HCT116 (cell line): ENCODE measurements at regions not wholly inside any gene's neighbourhood (a gene's known extent, or its start where the extent isn't known, plus 50 kb on each side); places are given as distances from the start of the nearest gene placed in this dataset.

Experiments used
- ATAC-seq: fragments of 200-7000 bp; cut with Tn5 transposase; 2 replicates; pipeline ENCODE4 v1.9.1; 2020; ENCODE audit warnings: mild to moderate bottlenecking, moderate library complexity
- BruUV-seq: library from RNA; stranded (reverse); fragments of 400-500 nt; replicated peaks from 2 replicates; lab custom pipeline; 2021; lab: Mats Ljungman, UMichigan
- CTCF ChIA-PET: fragments of 300-600 bp; sonication (Branson Sonifier 250); formaldehyde crosslinking; loops from one replicate; lab custom pipeline; 2021; ENCODE audit warnings: antibody characterized with exemption; lab: Charles Lee
- POLR2A ChIA-PET: fragments of 300-600, 350-600 bp; sonication (Branson Sonifier 250); formaldehyde crosslinking; loops from one replicate; lab custom pipeline; 2021; ENCODE audit warnings: antibody characterized with exemption; lab: Charles Lee
- RAD21 ChIA-PET, 2 experiments: fragments of 300-600 bp; sonication (Branson Sonifier 250); formaldehyde crosslinking; loops; one replicate each; lab custom pipeline; 2023; ENCODE audit warnings: low total read pairs in 2 of 2; ENCODE audit not compliant: uncharacterized antibody in 2 of 2, unreplicated experiment in 2 of 2, low non-redundant PET in 1 of 2; lab: Charles Lee
- DNase-seq: peaks from one replicate; pipeline ENCODE4 v3.0.0-alpha.2; 2010; ENCODE audit warnings: low read depth, low spot score
- H2AFZ ChIP-seq: fragments of 200-600 bp; shearing (Covaris generic), sonication (generic); 2 replicates; pipeline ENCODE4 v1.6.1; 2017; ENCODE audit warnings: low read depth, mixed run types, mixed read lengths, antibody characterized with exemption, low read length; ENCODE audit not compliant: poor library complexity, severe bottlenecking
- H3K27ac ChIP-seq: 2 replicates; pipeline ENCODE4 v1.5.1; 2012; ENCODE audit warnings: low read depth, low read length
- H3K27me3 ChIP-seq: fragments of 200-600 bp; sonication (generic); 2 replicates; pipeline ENCODE4 v1.6.1; 2016; ENCODE audit warnings: mixed run types, low read length, mixed read lengths; ENCODE audit not compliant: insufficient read depth
- H3K36me3 ChIP-seq, 2 experiments: fragments of 200-500 bp in 1 of 2; fragments of 200-600 bp in 1 of 2; sonication (Bioruptor generic) in 1 of 2; sonication (generic) in 1 of 2; 2 replicates each; pipeline versions ENCODE4 v1.5.1 to v1.6.1; 2014 to 2016; ENCODE audit warnings: low read length in 2 of 2, inconsistent platforms in 1 of 2, mixed read lengths in 1 of 2, mixed run types in 1 of 2; ENCODE audit not compliant: insufficient read depth in 2 of 2, control insufficient read depth in 1 of 2
- H3K4me1 ChIP-seq, 2 experiments: fragments of 200-600 bp in 1 of 2; sonication (generic) in 1 of 2; 2 replicates each; pipeline versions ENCODE4 v1.5.1 to v1.6.1; 2012 to 2017; ENCODE audit warnings: low read length in 2 of 2, inconsistent platforms in 1 of 2, mild to moderate bottlenecking in 1 of 2, mixed read lengths in 1 of 2, mixed run types in 1 of 2, moderate library complexity in 1 of 2; ENCODE audit not compliant: insufficient read depth in 2 of 2, control insufficient read depth in 1 of 2
- H3K4me2 ChIP-seq: fragments of 200-600 bp; sonication (generic); 2 replicates; pipeline ENCODE4 v1.6.1; 2017; ENCODE audit warnings: mixed run types, low read length, mixed read lengths
- H3K4me3 ChIP-seq, 2 experiments: fragments of 200-600 bp in 1 of 2; sonication (generic) in 1 of 2; replicated peaks in 1 of 2; 2 replicates each; pipeline ENCODE4 v1.5.1; 2011 to 2016; ENCODE audit warnings: low read length in 2 of 2, control low read depth in 1 of 2, low read depth in 1 of 2, mild to moderate bottlenecking in 1 of 2, mixed read lengths in 1 of 2, mixed run types in 1 of 2
- H3K79me2 ChIP-seq: fragments of 200-600 bp; sonication (generic); 2 replicates; pipeline ENCODE4 v1.6.1; 2017; ENCODE audit warnings: mild to moderate bottlenecking, mixed run types, low read length, moderate library complexity, mixed read lengths; ENCODE audit not compliant: insufficient read depth
- H3K9ac ChIP-seq: fragments of 200-600 bp; sonication (generic); 2 replicates; pipeline ENCODE4 v1.6.1; 2016; ENCODE audit warnings: low read length, mixed read lengths
- H3K9me2 ChIP-seq: fragments of 200-600 bp; sonication (generic), shearing (Covaris generic); 2 replicates; pipeline ENCODE4 v1.6.1; 2017; ENCODE audit warnings: mixed run types, mild to moderate bottlenecking, moderate library complexity; ENCODE audit not compliant: insufficient read depth
- H3K9me3 ChIP-seq, 2 experiments: fragments of 200-500 bp in 1 of 2; fragments of 200-600 bp in 1 of 2; sonication (Bioruptor generic) in 1 of 2; sonication (generic) in 1 of 2; 2 replicates each; pipeline ENCODE4 v1.6.1; 2014 to 2017; ENCODE audit warnings: low read length in 2 of 2, mixed read lengths in 2 of 2, inconsistent platforms in 1 of 2, low read depth in 1 of 2, mild to moderate bottlenecking in 1 of 2, mixed run types in 1 of 2, moderate library complexity in 1 of 2; ENCODE audit not compliant: control insufficient read depth in 1 of 2, insufficient read depth in 1 of 2
- H4K20me1 ChIP-seq: fragments of 200-600 bp; sonication (generic), shearing (Covaris generic); 2 replicates; pipeline ENCODE4 v1.6.1; 2017; ENCODE audit warnings: mixed run types, mild to moderate bottlenecking, moderate library complexity; ENCODE audit not compliant: insufficient read depth
- CEBPB ChIP-seq: IDR thresholded peaks from 2 replicates; pipeline ENCODE4 v1.6.1; 2012; ENCODE audit warnings: low read depth
- ELF1 ChIP-seq: IDR thresholded peaks from 2 replicates; pipeline ENCODE4 v1.6.1; 2012; ENCODE audit warnings: low read depth, borderline replicate concordance
- EZH2 ChIP-seq: fragments of 200-600 bp; sonication (generic); IDR thresholded peaks from 2 replicates; pipeline ENCODE4 v1.6.1; 2017; ENCODE audit warnings: antibody characterized with exemption, mixed run types
- JUND ChIP-seq: IDR thresholded peaks from 2 replicates; pipeline ENCODE4 v1.6.1; 2012
- POLR2A ChIP-seq: IDR thresholded peaks from 2 replicates; pipeline ENCODE4 v1.7.0; 2011; ENCODE audit warnings: borderline replicate concordance; ENCODE audit not compliant: insufficient read depth, insufficient read length; ENCODE audit errors: extremely low read depth
- SIN3A ChIP-seq: IDR thresholded peaks from 2 replicates; pipeline ENCODE4 v1.6.1; 2012; ENCODE audit warnings: low read depth
- SP1 ChIP-seq: IDR thresholded peaks from 2 replicates; pipeline ENCODE4 v1.6.1; 2012; ENCODE audit warnings: low read depth
- SRF ChIP-seq: IDR thresholded peaks from 2 replicates; pipeline ENCODE4 v1.6.1; 2012; ENCODE audit warnings: low read depth
- YY1 ChIP-seq: IDR thresholded peaks from 2 replicates; pipeline ENCODE4 v1.6.1; 2011; ENCODE audit warnings: low read length, low read depth, moderate library complexity, mild to moderate bottlenecking; ENCODE audit not compliant: insufficient replicate concordance; ENCODE audit errors: extremely low read depth
- ZNF274 ChIP-seq: fragments of 200-500 bp; sonication (Bioruptor generic); IDR thresholded peaks from 2 replicates; pipeline ENCODE4 v1.6.1; 2014; ENCODE audit warnings: mild to moderate bottlenecking, low read depth, low read length, inconsistent platforms
- intact Hi-C: fragments of 100-400 bp; cut with micrococcal nuclease; formaldehyde crosslinking; loops from 2 replicates; pipeline ENCODE4 v1.10.0; 2022
- TF ChIP-seq, protein P1 (sequence below): IDR thresholded peaks from 2 replicates; pipeline ENCODE4 v1.6.1; 2012; ENCODE audit warnings: low read depth
- TF ChIP-seq, protein P2 (sequence below): IDR thresholded peaks from 2 replicates; pipeline ENCODE4 v1.6.1; 2011; ENCODE audit warnings: mild to moderate bottlenecking, low read length, moderate library complexity; ENCODE audit not compliant: insufficient replicate concordance; ENCODE audit errors: extremely low read depth

DNA sequence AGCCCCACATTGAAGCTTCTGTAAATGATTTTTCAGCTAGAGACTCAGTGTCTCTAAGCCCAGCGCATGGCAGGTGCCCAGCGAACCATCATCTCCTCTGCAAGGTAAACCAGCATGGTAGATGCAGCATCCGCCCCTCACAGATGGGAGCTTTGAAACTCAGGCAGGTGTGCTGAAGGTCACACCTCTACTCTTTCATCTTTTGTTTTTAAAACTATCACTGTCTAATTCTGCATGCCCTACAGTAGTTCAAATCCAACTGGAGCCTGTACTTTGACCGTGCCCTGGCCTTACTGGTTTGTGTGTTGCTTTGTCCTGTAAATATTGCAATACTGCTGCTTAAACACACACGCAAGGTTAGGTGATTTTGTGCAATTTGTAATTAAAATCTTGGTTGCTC lies 831.1 kb downstream of the GALR1 start (continued):
- TF ChIP-seq ZNF274 = no peak

DNA sequence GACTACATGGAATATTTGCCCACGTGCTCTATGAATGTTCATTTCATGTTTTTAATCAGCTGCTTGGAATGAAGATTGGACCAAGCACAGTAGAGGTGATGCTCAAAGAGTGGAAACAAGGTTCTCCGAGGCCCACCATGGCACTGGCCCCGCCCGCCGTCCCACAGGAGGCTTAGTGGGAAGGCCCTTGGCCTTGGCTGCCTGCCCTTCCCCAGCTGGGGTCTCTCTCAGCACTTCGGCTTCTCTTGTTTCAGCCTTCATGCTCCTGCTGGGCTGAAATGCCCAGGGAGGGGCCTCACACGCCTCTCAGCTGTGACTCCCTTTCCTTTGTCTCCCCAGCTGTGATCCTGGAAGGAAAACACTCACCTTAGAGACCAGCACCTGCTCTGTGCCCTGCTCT lies 833.2 kb downstream of the GALR1 start:
- no peaks in the 10 kb centered on the region for H3K79me2 ChIP-seq
- H3K4me2 ChIP-seq = no peak overlapping the region
- intact Hi-C loops = no loop called here
- ATAC-seq = no peak
- no peak for DNase-seq
- no peaks in the 10 kb centered on the region for H3K9me2 ChIP-seq
- TF ChIP-seq SRF (no peak), CEBPB (no peak), JUND (no peak), SP1 (no peak), POLR2A (no peak), SIN3A (no peak), YY1 (no peak), EZH2 (no peak), ELF1 (no peak)
- TF ChIP-seq, protein P1, sequence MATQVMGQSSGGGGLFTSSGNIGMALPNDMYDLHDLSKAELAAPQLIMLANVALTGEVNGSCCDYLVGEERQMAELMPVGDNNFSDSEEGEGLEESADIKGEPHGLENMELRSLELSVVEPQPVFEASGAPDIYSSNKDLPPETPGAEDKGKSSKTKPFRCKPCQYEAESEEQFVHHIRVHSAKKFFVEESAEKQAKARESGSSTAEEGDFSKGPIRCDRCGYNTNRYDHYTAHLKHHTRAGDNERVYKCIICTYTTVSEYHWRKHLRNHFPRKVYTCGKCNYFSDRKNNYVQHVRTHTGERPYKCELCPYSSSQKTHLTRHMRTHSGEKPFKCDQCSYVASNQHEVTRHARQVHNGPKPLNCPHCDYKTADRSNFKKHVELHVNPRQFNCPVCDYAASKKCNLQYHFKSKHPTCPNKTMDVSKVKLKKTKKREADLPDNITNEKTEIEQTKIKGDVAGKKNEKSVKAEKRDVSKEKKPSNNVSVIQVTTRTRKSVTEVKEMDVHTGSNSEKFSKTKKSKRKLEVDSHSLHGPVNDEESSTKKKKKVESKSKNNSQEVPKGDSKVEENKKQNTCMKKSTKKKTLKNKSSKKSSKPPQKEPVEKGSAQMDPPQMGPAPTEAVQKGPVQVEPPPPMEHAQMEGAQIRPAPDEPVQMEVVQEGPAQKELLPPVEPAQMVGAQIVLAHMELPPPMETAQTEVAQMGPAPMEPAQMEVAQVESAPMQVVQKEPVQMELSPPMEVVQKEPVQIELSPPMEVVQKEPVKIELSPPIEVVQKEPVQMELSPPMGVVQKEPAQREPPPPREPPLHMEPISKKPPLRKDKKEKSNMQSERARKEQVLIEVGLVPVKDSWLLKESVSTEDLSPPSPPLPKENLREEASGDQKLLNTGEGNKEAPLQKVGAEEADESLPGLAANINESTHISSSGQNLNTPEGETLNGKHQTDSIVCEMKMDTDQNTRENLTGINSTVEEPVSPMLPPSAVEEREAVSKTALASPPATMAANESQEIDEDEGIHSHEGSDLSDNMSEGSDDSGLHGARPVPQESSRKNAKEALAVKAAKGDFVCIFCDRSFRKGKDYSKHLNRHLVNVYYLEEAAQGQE = no peak
- TF ChIP-seq, protein P2, sequence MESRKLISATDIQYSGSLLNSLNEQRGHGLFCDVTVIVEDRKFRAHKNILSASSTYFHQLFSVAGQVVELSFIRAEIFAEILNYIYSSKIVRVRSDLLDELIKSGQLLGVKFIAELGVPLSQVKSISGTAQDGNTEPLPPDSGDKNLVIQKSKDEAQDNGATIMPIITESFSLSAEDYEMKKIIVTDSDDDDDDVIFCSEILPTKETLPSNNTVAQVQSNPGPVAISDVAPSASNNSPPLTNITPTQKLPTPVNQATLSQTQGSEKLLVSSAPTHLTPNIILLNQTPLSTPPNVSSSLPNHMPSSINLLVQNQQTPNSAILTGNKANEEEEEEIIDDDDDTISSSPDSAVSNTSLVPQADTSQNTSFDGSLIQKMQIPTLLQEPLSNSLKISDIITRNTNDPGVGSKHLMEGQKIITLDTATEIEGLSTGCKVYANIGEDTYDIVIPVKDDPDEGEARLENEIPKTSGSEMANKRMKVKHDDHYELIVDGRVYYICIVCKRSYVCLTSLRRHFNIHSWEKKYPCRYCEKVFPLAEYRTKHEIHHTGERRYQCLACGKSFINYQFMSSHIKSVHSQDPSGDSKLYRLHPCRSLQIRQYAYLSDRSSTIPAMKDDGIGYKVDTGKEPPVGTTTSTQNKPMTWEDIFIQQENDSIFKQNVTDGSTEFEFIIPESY = no peak
- CTCF ChIA-PET = no interaction called here
- RAD21 ChIA-PET = no interaction called here
- peaks cover 11 to 18% of the 10 kb centered on the region in 2 experiments; a peak in 3 of 4 replicates for H3K9me3 ChIP-seq
- H4K20me1 ChIP-seq = no peaks in the 10 kb centered on the region
- BruUV-seq = no TSS peak
- no peaks in the 10 kb centered on the region for H3K27me3 ChIP-seq
- H2AFZ ChIP-seq = no peak overlapping the region
- POLR2A ChIA-PET = no interaction called here
- H3K36me3 ChIP-seq = no peaks in the 10 kb centered on the region
- no peaks in the 10 kb centered on the region for H3K4me1 ChIP-seq
- H3K9ac ChIP-seq = no peak overlapping the region
- no peak overlapping the region for H3K27ac ChIP-seq
- no peak overlapping the region for H3K4me3 ChIP-seq
